Body of pancreas (tissue), 4 donors: ENCODE measurements at regions not wholly inside any gene's neighbourhood (a gene's known extent, or its start where the extent isn't known, plus 50 kb on each side); places are given as distances from the start of the nearest gene placed in this dataset.
A peak's percentile ranks its signal among the peaks of the same experiment; 100 is the strongest.

ENCODE experiments used
- ATAC-seq: fragments of 150-250 bp; one replicate; pipeline ENCODE4 v1.9.1; 2016
- DNase-seq, 4 donors: peaks; one replicate each; pipeline ENCODE4 v3.0.0-alpha.2; 2019
- H3K27ac ChIP-seq, 4 donors: fragments of 200-600 bp; sonication (generic); 1 replicate in 3 of 4; 2 replicates in 1 of 4; pipeline versions ENCODE4 v1.5.1 to v1.6.1; 2016 to 2019; ENCODE audit warnings: mild to moderate bottlenecking in 1 of 4, mixed read lengths in 1 of 4, moderate library complexity in 1 of 4
- H3K27me3 ChIP-seq, 2 donors: fragments of 200-600 bp; sonication (generic); one replicate each; pipeline ENCODE4 v1.6.0; 2016; ENCODE audit warnings: mild to moderate bottlenecking in 1 of 2
- H3K36me3 ChIP-seq, 2 donors: fragments of 200-600 bp; sonication (generic); replicated peaks in 1 of 2; 2 replicates each; pipeline ENCODE4 v1.5.1; 2016; ENCODE audit warnings: low read depth in 2 of 2; ENCODE audit not compliant: insufficient read depth in 1 of 2
- H3K4me1 ChIP-seq: fragments of 200-600 bp; sonication (generic); one replicate; pipeline ENCODE4 v1.6.0; 2016
- H3K4me3 ChIP-seq, 2 donors: fragments of 200-600 bp; sonication (generic); 1 replicate in 1 of 2; 2 replicates in 1 of 2; pipeline ENCODE4 v1.5.1; 2016 to 2019
- H3K9me3 ChIP-seq, 3 donors: fragments of 200-600 bp; sonication (generic); 1 replicate in 2 of 3; 2 replicates in 1 of 3; pipeline ENCODE4 v1.5.1; 2016
- CTCF ChIP-seq, 7 experiments: fragments of 450-650 bp in 4 of 7; fragments of 200-600 bp in 3 of 7; sonication (generic) in 3 of 7; IDR thresholded peaks; one replicate each; pipeline ENCODE4 v1.5.1; 2016 to 2019; ENCODE audit warnings: antibody characterized with exemption in 7 of 7
- POLR2A ChIP-seq, 3 donors: fragments of 450-650 bp; IDR thresholded peaks; one replicate each; pipeline ENCODE4 v1.6.1; 2016; ENCODE audit warnings: antibody characterized with exemption in 3 of 3, mild to moderate bottlenecking in 2 of 3
- WGBS, 2 donors: methylation state at CpG; one replicate each; pipeline ENCODE4 v1.1.5; 2017; 5-methylcytosine and 5-hydroxymethylcytosine counted together
- intact Hi-C: fragments of 100-400 bp; cut with DNase I; formaldehyde crosslinking; loops from one replicate; pipeline ENCODE4 v1.15.1; 2023

- Histone ChIP-seq H3K27me3 (no peaks in the 10 kb centered on the region), H3K4me3 (no peak overlapping the region), H3K9me3 (no peaks in the 10 kb centered on the region), H3K27ac (no peak overlapping the region), H3K4me1 (peaks cover 13% of the 10 kb centered on the region), H3K36me3 (no peaks in the 10 kb centered on the region)
- TF ChIP-seq CTCF (IDR thresholded peaks at IDR 0.05), result peak; percentile 72 to 92 (median 76)
- TF ChIP-seq POLR2A (IDR thresholded peaks at IDR 0.05), result no peak
- peak; percentile 68 to 81 (median 74) for DNase-seq
- intact Hi-C loops, result loop anchor here (10.0 kb wide), 2 partner anchors 147 to 227 kb away; no protein-coding TSS in a partner anchor
- 1 to 3% methylated on average over 19 to 24 of the region's 24 CpGs for WGBS, 2 donors
- peak; percentile 82 for ATAC-seq
These were observed 52.0 kb upstream of the KCNA1 start for GRCh38 chr12:4857472-4858291.

- DNase-seq (peak; percentile 27 to 58 (median 40)), ATAC-seq (peak; percentile 52)
- intact Hi-C loops, result loop anchor here (10.0 kb wide), 2 partner anchors 146 to 226 kb away; no protein-coding TSS in a partner anchor
- H3K9me3 ChIP-seq, result no peaks in the 10 kb centered on the region
- H3K36me3 ChIP-seq, result no peaks in the 10 kb centered on the region
- TF ChIP-seq POLR2A (IDR thresholded peaks at IDR 0.05) (no peak), CTCF (IDR thresholded peaks at IDR 0.05) (peak in 2 of 7 experiments; percentile 3 to 23)
- no peak overlapping the region for H3K27ac ChIP-seq
- no peaks in the 10 kb centered on the region for H3K27me3 ChIP-seq
- H3K4me3 ChIP-seq, result no peak overlapping the region
- peaks cover 13% of the 10 kb centered on the region for H3K4me1 ChIP-seq
- WGBS, 2 donors, result 2 to 7% methylated on average over 9 of the region's 9 CpGs
These were observed 51.3 kb upstream of the KCNA1 start for GRCh38 chr12:4858386-4858785.

GRCh38 chr12:4859478-4860210, 50.1 kb upstream of the KCNA1 start:
- peaks cover 13% of the 10 kb centered on the region for H3K4me1 ChIP-seq
- 74 to 82% methylated on average over 8 of the region's 8 CpGs for WGBS, 2 donors
- no peaks in the 10 kb centered on the region for H3K9me3 ChIP-seq
- no peak overlapping the region for H3K27ac ChIP-seq
- no peaks in the 10 kb centered on the region for H3K27me3 ChIP-seq
- H3K36me3 ChIP-seq, result no peaks in the 10 kb centered on the region
- TF ChIP-seq CTCF (IDR thresholded peaks at IDR 0.05) (no peak), POLR2A (IDR thresholded peaks at IDR 0.05) (no peak)
- no peak for DNase-seq
- H3K4me3 ChIP-seq, result no peak overlapping the region
- ATAC-seq, result no peak
- intact Hi-C loops, result loop anchor here (10.0 kb wide), 2 partner anchors 145 to 225 kb away; no protein-coding TSS in a partner anchor
